IMR-90 (cell line): ENCODE measurements at regions not wholly inside any gene's neighbourhood (a gene's known extent, or its start where the extent isn't known, plus 50 kb on each side); places are given as distances from the start of the nearest gene placed in this dataset.

ENCODE experiments used
- ATAC-seq: fragments of 200-7000 bp; cut with Tn5 transposase; 2 replicates; pipeline ENCODE4 v1.9.1; 2020; ENCODE audit warnings: low read depth, mild to moderate bottlenecking, moderate library complexity
- BruUV-seq: library from RNA; stranded (reverse); fragments of 400-500 nt; replicated peaks from 2 replicates; lab custom pipeline; 2021; lab: Mats Ljungman, UMichigan
- CTCF ChIA-PET: fragments of 300-600 bp; formaldehyde crosslinking; extraction: SDS; loops from one replicate; lab custom pipeline; 2021; ENCODE audit warnings: antibody characterized with exemption; lab: Yijun Ruan, JAX
- POLR2A ChIA-PET: fragments of 300-600 bp; sonication (Branson Sonifier 250); formaldehyde crosslinking; loops from one replicate; lab custom pipeline; 2022; ENCODE audit warnings: antibody characterized with exemption; ENCODE audit not compliant: unreplicated experiment; lab: Charles Lee
- DNase-seq: peaks from one replicate; pipeline ENCODE4 v3.0.0; 2013
- H2AFZ ChIP-seq: replicated peaks from 2 replicates; pipeline ENCODE3; 2013; ENCODE audit warnings: low read length, mild to moderate bottlenecking; ENCODE audit not compliant: poor library complexity
- H2AK5ac ChIP-seq: 2 replicates; pipeline ENCODE4 v1.6.1; 2013; ENCODE audit warnings: low read depth, low read length, inconsistent platforms
- H2AK9ac ChIP-seq: replicated peaks from 2 replicates; pipeline ENCODE3; 2013; ENCODE audit warnings: mild to moderate bottlenecking, low read depth, low read length, moderate library complexity; ENCODE audit not compliant: poor library complexity
- H2BK120ac ChIP-seq: 2 replicates; pipeline ENCODE4 v1.6.1; 2013; ENCODE audit warnings: low read depth, low read length, inconsistent platforms
- H2BK15ac ChIP-seq: 3 replicates; pipeline ENCODE4 v1.6.1; 2013; ENCODE audit warnings: low read depth, low read length, inconsistent platforms
- H2BK20ac ChIP-seq: 2 replicates; pipeline ENCODE4 v1.6.1; 2013; ENCODE audit warnings: low read depth, mild to moderate bottlenecking, inconsistent platforms, low read length, moderate library complexity
- H2BK5ac ChIP-seq: 2 replicates; pipeline ENCODE4 v1.6.1; 2013; ENCODE audit warnings: mild to moderate bottlenecking, low read depth, low read length, inconsistent platforms; ENCODE audit not compliant: poor library complexity, severe bottlenecking
- H3K14ac ChIP-seq: replicated peaks from 2 replicates; pipeline ENCODE4 v1.6.1; 2013; ENCODE audit warnings: low read depth, low read length, inconsistent platforms
- H3K18ac ChIP-seq: 2 replicates; pipeline ENCODE4 v1.6.1; 2013; ENCODE audit warnings: low read depth, low read length, control low read depth
- H3K23ac ChIP-seq: 2 replicates; pipeline ENCODE4 v1.6.1; 2013; ENCODE audit warnings: low read depth, low read length, inconsistent platforms
- H3K27ac ChIP-seq: 2 replicates; pipeline ENCODE4 v1.5.1; 2013; ENCODE audit warnings: mild to moderate bottlenecking, control low read depth, low read length; ENCODE audit not compliant: insufficient read depth
- H3K27me3 ChIP-seq: 2 replicates; pipeline ENCODE4 v1.6.1; 2013; ENCODE audit warnings: low read length; ENCODE audit not compliant: control insufficient read depth, insufficient read depth
- H3K36me3 ChIP-seq: 2 replicates; pipeline ENCODE4 v1.6.1; 2013; ENCODE audit warnings: low read length, mixed read lengths; ENCODE audit not compliant: control insufficient read depth, insufficient read depth
- H3K4ac ChIP-seq: 2 replicates; pipeline ENCODE4 v1.6.1; 2013; ENCODE audit warnings: low read depth, low read length, inconsistent platforms
- H3K4me1 ChIP-seq: 2 replicates; pipeline ENCODE4 v1.6.1; 2013; ENCODE audit warnings: low read length, mixed read lengths; ENCODE audit not compliant: control insufficient read depth, insufficient read depth
- H3K4me2 ChIP-seq: 2 replicates; pipeline ENCODE4 v1.6.1; 2013; ENCODE audit warnings: low read depth, mild to moderate bottlenecking, control low read depth, low read length, moderate library complexity
- H3K4me3 ChIP-seq: 2 replicates; pipeline ENCODE4 v1.5.1; 2013; ENCODE audit warnings: low read depth, mild to moderate bottlenecking, control low read depth, low read length, moderate library complexity; ENCODE audit not compliant: insufficient read depth
- H3K56ac ChIP-seq: 2 replicates; pipeline ENCODE4 v1.6.1; 2013; ENCODE audit warnings: low read length, inconsistent platforms; ENCODE audit not compliant: insufficient read depth; ENCODE audit errors: extremely low read depth
- H3K79me1 ChIP-seq, 2 experiments: 2 replicates each; pipeline ENCODE4 v1.6.1; 2013; ENCODE audit warnings: low read length in 2 of 2, inconsistent platforms in 1 of 2, low read depth in 1 of 2
- H3K9ac ChIP-seq: 2 replicates; pipeline ENCODE4 v1.6.1; 2013; ENCODE audit warnings: low read depth, low read length, control low read depth
- H3K9me1 ChIP-seq: 2 replicates; pipeline ENCODE4 v1.6.1; 2013; ENCODE audit warnings: low read length, inconsistent platforms; ENCODE audit not compliant: insufficient read depth
- H3K9me3 ChIP-seq: 2 replicates; pipeline ENCODE4 v1.6.1; 2013; ENCODE audit warnings: low read length; ENCODE audit not compliant: control insufficient read depth, insufficient read depth
- H4K20me1 ChIP-seq: 2 replicates; pipeline ENCODE4 v1.6.1; 2013; ENCODE audit warnings: low read length, inconsistent platforms; ENCODE audit not compliant: insufficient read depth
- H4K5ac ChIP-seq: 2 replicates; pipeline ENCODE4 v1.6.1; 2013; ENCODE audit warnings: mild to moderate bottlenecking, low read depth, low read length, control low read depth
- H4K8ac ChIP-seq, 2 experiments: 2 replicates each; pipeline ENCODE4 v1.6.1; 2013; ENCODE audit warnings: low read depth in 2 of 2, low read length in 2 of 2, control low read depth in 1 of 2, inconsistent platforms in 1 of 2
- H4K91ac ChIP-seq: 2 replicates; pipeline ENCODE4 v1.6.1; 2013; ENCODE audit warnings: low read depth, low read length, inconsistent platforms; ENCODE audit not compliant: insufficient read depth
- CHD1 ChIP-seq: IDR thresholded peaks from 2 replicates; pipeline ENCODE4 v1.6.1; 2012; ENCODE audit warnings: low read depth, low read length, improper control_type of control experiment
- MAZ ChIP-seq: IDR thresholded peaks from 2 replicates; pipeline ENCODE4 v1.6.1; 2012; ENCODE audit warnings: low read depth, mild to moderate bottlenecking, low read length, improper control_type of control experiment, moderate library complexity, borderline replicate concordance
- MXI1 ChIP-seq: IDR thresholded peaks from 2 replicates; pipeline ENCODE4 v1.6.1; 2012; ENCODE audit warnings: low read depth, mild to moderate bottlenecking, low read length, moderate library complexity, borderline replicate concordance
- POLR2A ChIP-seq: IDR thresholded peaks from 2 replicates; pipeline ENCODE4 v1.6.1; 2012; ENCODE audit warnings: mild to moderate bottlenecking, low read depth, low read length
- RAD21 ChIP-seq: IDR thresholded peaks from 2 replicates; pipeline ENCODE4 v1.6.1; 2012; ENCODE audit warnings: low read length, improper control_type of control experiment
- USF2 ChIP-seq: fragments of 150-350 bp; IDR thresholded peaks from 2 replicates; pipeline ENCODE4 v1.6.1; 2017; ENCODE audit warnings: mild to moderate bottlenecking, antibody characterized with exemption, low read length, low read depth
- dilution Hi-C: fragments of 300-500 bp; cut with HindIII; formaldehyde crosslinking; loops from one replicate; pipeline ENCODE4 v1.14.3; 2018; ENCODE audit warnings: low sequenced_read_pairs; ENCODE audit not compliant: unreplicated experiment
- in situ Hi-C: fragments of 300-500 bp; cut with MboI; formaldehyde crosslinking; loops from 3 replicates; pipeline ENCODE4 v1.14.3; 2019; ENCODE audit warnings: low sequenced_read_pairs, inconsistent platforms, mixed read lengths
- intact Hi-C: fragments of 100-400 bp; cut with micrococcal nuclease; formaldehyde crosslinking; loops from 2 replicates; pipeline ENCODE4 v1.10.0; 2022

- intact Hi-C loops, result no loop called here
Observed at GRCh38 chrX:108892501-108892900, 156.1 kb upstream of the IRS4 start.

More at GRCh38 chrX:108892501-108892900, 156.1 kb upstream of the IRS4 start:
- ATAC-seq (no peak), DNase-seq (no peak)
- Histone ChIP-seq H4K8ac (no peak overlapping the region), H3K27ac (no peak overlapping the region), H3K4me1 (no peaks in the 10 kb centered on the region), H3K14ac (no peak overlapping the region), H3K9ac (no peak overlapping the region), H3K9me3 (peaks cover 8% of the 10 kb centered on the region), H3K4me2 (no peak overlapping the region), H4K5ac (no peak overlapping the region), H2BK15ac (no peak overlapping the region), H4K20me1 (no peaks in the 10 kb centered on the region), H2AFZ (no peak overlapping the region), H2BK20ac (no peak overlapping the region), H2AK5ac (no peak overlapping the region), H2BK120ac (no peak overlapping the region), H2AK9ac (no peak overlapping the region), H2BK5ac (no peak overlapping the region), H3K56ac (no peak overlapping the region), H3K4ac (no peak overlapping the region), H3K36me3 (no peaks in the 10 kb centered on the region), H3K23ac (no peak overlapping the region), H3K18ac (no peak overlapping the region), H4K91ac (no peak overlapping the region), H3K4me3 (no peak overlapping the region), H3K79me1 (no peaks in the 10 kb centered on the region), H3K27me3 (no peaks in the 10 kb centered on the region), H3K9me1 (no peaks in the 10 kb centered on the region)
- ChIA-PET CTCF (no interaction called here), POLR2A (no interaction called here)
- no TSS peak for BruUV-seq
- in situ Hi-C loops (no loop called here), dilution Hi-C loops (no loop called here)
- TF ChIP-seq MXI1 (no peak), CHD1 (no peak), RAD21 (no peak), USF2 (no peak), POLR2A (no peak), MAZ (no peak)
